ENCODE measurements at regions not wholly inside any gene's neighbourhood (a gene's known extent, or its start where the extent isn't known, plus 50 kb on each side); places are given as distances from the start of the nearest gene placed in this dataset.
"Not testable (repeated sequence)": the region's sequence is repeated elsewhere in the genome, so short reads cannot be mapped to it uniquely, and the experiment has no call there.

DNA sequence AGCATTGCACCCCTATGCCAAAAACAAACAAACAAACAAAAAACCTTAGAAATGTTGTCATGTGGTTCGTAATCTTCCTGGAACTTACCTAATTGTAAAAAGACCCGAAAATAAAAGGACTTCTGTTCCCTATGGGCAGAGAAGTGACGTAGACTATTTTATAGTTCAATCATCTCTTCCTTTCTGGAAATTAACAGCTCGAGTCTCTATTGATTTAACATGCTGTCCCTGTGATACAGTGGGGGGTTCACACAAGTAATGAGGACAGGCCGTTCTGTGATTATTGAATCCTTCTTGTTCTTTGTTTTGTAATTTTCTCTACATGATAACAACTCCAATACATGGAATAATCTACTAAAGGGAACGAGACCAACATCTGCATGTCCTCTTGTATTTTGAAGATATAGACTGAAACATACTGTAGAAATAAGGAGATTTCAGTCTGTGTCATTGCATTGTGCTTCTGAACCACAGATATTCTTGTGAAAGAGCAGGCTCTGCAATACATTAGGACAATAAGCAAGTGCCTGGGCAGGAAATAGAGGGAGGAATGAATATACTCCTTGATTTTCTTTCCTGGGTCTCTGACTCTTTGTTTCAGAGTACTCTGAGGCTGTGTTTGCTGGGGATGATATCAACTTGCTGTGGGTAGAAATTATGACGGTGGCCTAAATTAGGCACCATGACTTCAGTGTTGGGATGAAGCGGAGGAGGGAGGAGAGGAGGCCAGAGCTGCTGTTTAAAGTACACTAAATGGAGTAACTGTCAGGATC lies 65.7 kb upstream of the PPM1B start:
- H3K27ac ChIP-seq (ENCODE audit: low read depth in 1 of 3, low read length in 2 of 3) = no peak overlapping the region
- H3K4me3 ChIP-seq (ENCODE audit: low read depth in 1 of 3, low read length in 3 of 3) = no peak overlapping the region
- no peaks in the 10 kb centered on the region for H3K36me3 ChIP-seq (ENCODE audit: control insufficient read depth in 3 of 3, insufficient read depth in 2 of 3, low read depth in 1 of 3, low read length in 3 of 3)
- no peaks in the 10 kb centered on the region for H3K27me3 ChIP-seq (ENCODE audit: control insufficient read depth in 3 of 3, insufficient read depth in 3 of 3, low read length in 3 of 3)
- no peak for FAIRE-seq
- WGBS, 3 donors = 75 to 80% (median 78%) methylated on average over 8 of the region's 8 CpGs
- H3K4me1 ChIP-seq (ENCODE audit: control insufficient read depth in 3 of 3, insufficient read depth in 2 of 3, low read depth in 1 of 3, low read length in 2 of 3) = peaks cover 0 to 24% (median 0%) of the 10 kb centered on the region in 3 donors
- no peaks in the 10 kb centered on the region for H3K9me3 ChIP-seq (ENCODE audit: control insufficient read depth in 2 of 2, insufficient read depth in 1 of 2, low read depth in 1 of 2, low read length in 1 of 2)
- DNase-seq = no peak

DNA sequence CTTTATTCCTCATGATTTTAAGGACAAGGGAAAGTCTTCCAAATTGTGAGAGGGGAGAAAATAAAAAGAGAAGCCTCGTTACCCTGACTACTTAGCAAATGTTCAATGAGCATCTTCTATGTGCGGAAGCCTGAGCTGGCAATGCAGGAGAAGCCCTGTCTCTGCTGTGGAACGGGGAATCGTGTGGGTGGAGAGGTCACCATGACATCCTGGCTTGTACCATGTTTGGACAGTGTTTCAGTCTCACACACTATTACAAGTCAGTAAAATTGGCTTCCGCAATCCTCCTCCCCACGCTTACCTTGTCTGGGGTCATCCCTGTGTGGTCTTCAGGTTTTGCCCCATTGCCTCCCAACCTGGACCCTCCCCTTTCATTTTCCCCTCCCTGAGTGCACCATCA lies 65.0 kb upstream of the PPM1B start:
- DNase-seq (no peak), FAIRE-seq (no peak)
- no peaks in the 10 kb centered on the region for H3K9me3 ChIP-seq (ENCODE audit: control insufficient read depth in 2 of 2, insufficient read depth in 1 of 2, low read depth in 1 of 2, low read length in 1 of 2)
- no peaks in the 10 kb centered on the region for H3K36me3 ChIP-seq (ENCODE audit: control insufficient read depth in 3 of 3, insufficient read depth in 2 of 3, low read depth in 1 of 3, low read length in 3 of 3)
- H3K27ac ChIP-seq (ENCODE audit: low read depth in 1 of 3, low read length in 2 of 3) = no peak overlapping the region
- H3K27me3 ChIP-seq (ENCODE audit: control insufficient read depth in 3 of 3, insufficient read depth in 3 of 3, low read length in 3 of 3) = no peaks in the 10 kb centered on the region
- H3K4me3 ChIP-seq (ENCODE audit: low read depth in 1 of 3, low read length in 3 of 3) = no peak overlapping the region
- WGBS, 3 donors = 93 to 96% (median 95%) methylated on average over 6 of the region's 6 CpGs
- H3K4me1 ChIP-seq (ENCODE audit: control insufficient read depth in 3 of 3, insufficient read depth in 2 of 3, low read depth in 1 of 3, low read length in 2 of 3) = peaks cover 0 to 20% (median 0%) of the 10 kb centered on the region in 3 donors

DNA sequence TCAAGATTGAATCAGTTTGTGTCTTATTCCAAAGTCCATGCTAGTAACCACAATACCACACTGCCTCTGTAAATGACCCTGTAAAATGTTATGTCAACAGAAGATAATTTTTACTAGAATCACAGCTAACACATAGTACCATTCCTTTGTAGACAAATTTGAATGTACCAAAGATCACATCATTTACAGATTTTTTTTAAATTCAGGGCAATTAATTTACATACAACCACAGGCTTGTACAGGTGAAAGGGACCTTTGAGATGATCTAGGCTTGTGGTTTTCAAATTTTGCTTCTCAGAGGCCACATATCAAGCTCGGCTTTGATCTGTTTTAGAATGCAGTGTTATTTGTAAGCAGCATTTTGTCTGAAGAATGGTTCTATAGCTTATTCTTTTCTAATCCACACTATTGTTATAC lies 63.8 kb upstream of the PPM1B start:
- Histone ChIP-seq H3K4me1 (ENCODE audit: control insufficient read depth in 3 of 3, insufficient read depth in 2 of 3, low read depth in 1 of 3, low read length in 2 of 3) (peaks cover 0 to 17% (median 0%) of the 10 kb centered on the region in 3 donors), H3K27me3 (ENCODE audit: control insufficient read depth in 3 of 3, insufficient read depth in 3 of 3, low read length in 3 of 3) (no peaks in the 10 kb centered on the region), H3K9me3 (ENCODE audit: control insufficient read depth in 2 of 2, insufficient read depth in 1 of 2, low read depth in 1 of 2, low read length in 1 of 2) (no peaks in the 10 kb centered on the region), H3K4me3 (ENCODE audit: low read depth in 1 of 3, low read length in 3 of 3) (no peak overlapping the region), H3K36me3 (ENCODE audit: control insufficient read depth in 3 of 3, insufficient read depth in 2 of 3, low read depth in 1 of 3, low read length in 3 of 3) (no peaks in the 10 kb centered on the region), H3K27ac (ENCODE audit: low read depth in 1 of 3, low read length in 2 of 3) (no peak overlapping the region)
- peak; percentile 27 to 64 for DNase-seq
- FAIRE-seq = no peak
- 36 to 56% (median 42%) methylated on average over 1 of the region's 1 CpG for WGBS, 3 donors

DNA sequence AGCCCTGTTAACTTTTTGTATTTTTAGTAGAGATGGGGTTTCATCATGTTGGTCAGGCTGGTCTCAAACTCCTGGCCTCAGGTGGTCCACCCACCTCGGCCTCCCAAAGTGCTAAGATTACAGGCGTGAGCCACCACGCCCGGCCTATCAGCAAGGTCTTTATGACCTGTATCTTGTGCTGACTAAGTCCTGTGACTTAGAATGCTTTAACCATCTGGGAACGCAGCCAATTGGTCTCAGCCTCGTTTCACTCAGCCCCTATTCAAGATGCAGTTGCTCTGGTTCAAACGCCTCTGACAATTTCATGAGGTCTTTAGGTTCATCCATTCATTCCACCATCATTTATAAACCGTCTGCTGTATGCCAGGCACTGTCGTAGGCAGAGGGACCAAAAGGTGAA lies 62.2 kb upstream of the PPM1B start:
- H3K27me3 ChIP-seq (ENCODE audit: control insufficient read depth in 3 of 3, insufficient read depth in 3 of 3, low read length in 3 of 3); H3K4me1 ChIP-seq (ENCODE audit: control insufficient read depth in 3 of 3, insufficient read depth in 2 of 3, low read depth in 1 of 3, low read length in 2 of 3); H3K4me3 ChIP-seq (ENCODE audit: low read depth in 1 of 3, low read length in 3 of 3); H3K27ac ChIP-seq (ENCODE audit: low read depth in 1 of 3, low read length in 2 of 3); H3K9me3 ChIP-seq (ENCODE audit: control insufficient read depth in 2 of 2, insufficient read depth in 1 of 2, low read depth in 1 of 2, low read length in 1 of 2); FAIRE-seq; H3K36me3 ChIP-seq (ENCODE audit: control insufficient read depth in 3 of 3, insufficient read depth in 2 of 3, low read depth in 1 of 3, low read length in 3 of 3): not testable (repeated sequence)
- 43 to 76% (median 65%) methylated on average over 9 of the region's 9 CpGs for WGBS, 3 donors
- peak in 1 of 2 donors; percentile 63 for DNase-seq

DNA sequence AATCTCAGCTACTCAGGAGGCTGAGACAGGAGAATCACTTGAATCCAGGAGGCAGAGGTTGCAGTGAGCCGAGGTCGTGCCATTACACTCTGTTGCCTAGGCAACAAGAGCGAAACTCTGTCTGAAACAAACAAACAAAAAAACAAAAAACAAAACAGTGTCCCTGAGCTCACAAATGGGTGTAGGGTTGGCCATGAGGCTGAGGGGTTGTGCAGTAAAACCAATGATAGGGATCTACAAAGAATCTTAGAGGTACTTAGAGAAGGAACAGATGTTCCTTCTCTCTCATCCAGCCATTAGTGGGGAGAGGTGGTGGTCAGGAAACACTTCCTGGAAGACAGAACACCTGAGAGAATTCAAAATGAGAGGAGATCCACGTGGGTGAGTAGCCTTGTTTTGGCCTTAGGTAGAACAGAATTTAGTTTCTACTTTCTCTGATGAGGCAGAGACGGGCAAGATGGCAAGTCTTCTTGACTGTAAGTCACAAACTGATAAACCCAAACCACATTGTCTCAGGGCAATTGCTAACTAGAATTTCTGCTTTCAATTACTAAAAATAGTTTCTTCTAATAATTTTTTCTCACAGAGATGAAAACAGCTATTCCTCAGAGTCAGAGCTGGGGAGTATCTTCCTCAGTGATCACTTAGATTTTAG lies 61.5 kb upstream of the PPM1B start:
- Histone ChIP-seq H3K4me3 (ENCODE audit: low read depth in 1 of 3, low read length in 3 of 3) (no peak overlapping the region), H3K27me3 (ENCODE audit: control insufficient read depth in 3 of 3, insufficient read depth in 3 of 3, low read length in 3 of 3) (no peaks in the 10 kb centered on the region), H3K9me3 (ENCODE audit: control insufficient read depth in 2 of 2, insufficient read depth in 1 of 2, low read depth in 1 of 2, low read length in 1 of 2) (no peaks in the 10 kb centered on the region), H3K4me1 (ENCODE audit: control insufficient read depth in 3 of 3, insufficient read depth in 2 of 3, low read depth in 1 of 3, low read length in 2 of 3) (peaks cover 0 to 5% (median 0%) of the 10 kb centered on the region in 3 donors), H3K27ac (ENCODE audit: low read depth in 1 of 3, low read length in 2 of 3) (no peak overlapping the region), H3K36me3 (ENCODE audit: control insufficient read depth in 3 of 3, insufficient read depth in 2 of 3, low read depth in 1 of 3, low read length in 3 of 3) (no peaks in the 10 kb centered on the region)
- FAIRE-seq = no peak
- 62 to 74% (median 73%) methylated on average over 5 of the region's 5 CpGs for WGBS, 3 donors
- no peak for DNase-seq

DNA sequence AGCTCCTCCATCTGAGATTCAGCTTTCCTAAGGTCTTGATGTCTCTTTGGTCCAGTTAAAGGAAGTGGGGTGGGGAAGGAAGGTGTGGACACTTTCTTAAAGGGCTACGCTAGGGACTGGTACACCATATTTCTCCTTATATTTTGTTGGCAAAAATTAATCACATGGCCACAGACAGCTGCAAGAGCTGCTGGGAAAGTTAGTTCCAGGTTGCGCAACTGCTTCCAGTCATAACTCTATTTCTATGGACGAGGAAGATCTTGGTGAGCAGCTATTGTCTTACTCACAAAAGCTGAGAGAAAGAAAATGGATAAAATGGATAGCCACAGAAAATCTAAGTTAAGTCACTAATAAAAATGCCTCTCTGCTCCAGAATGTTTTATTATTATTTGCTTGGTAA lies 60.7 kb upstream of the PPM1B start:
- no peaks in the 10 kb centered on the region for H3K36me3 ChIP-seq (ENCODE audit: control insufficient read depth in 3 of 3, insufficient read depth in 2 of 3, low read depth in 1 of 3, low read length in 3 of 3)
- FAIRE-seq = no peak
- H3K4me1 ChIP-seq (ENCODE audit: control insufficient read depth in 3 of 3, insufficient read depth in 2 of 3, low read depth in 1 of 3, low read length in 2 of 3) = peaks cover 0 to 5% (median 0%) of the 10 kb centered on the region in 3 donors
- no peaks in the 10 kb centered on the region for H3K27me3 ChIP-seq (ENCODE audit: control insufficient read depth in 3 of 3, insufficient read depth in 3 of 3, low read length in 3 of 3)
- no peak overlapping the region for H3K4me3 ChIP-seq (ENCODE audit: low read depth in 1 of 3, low read length in 3 of 3)
- WGBS, 3 donors = 76 to 82% (median 82%) methylated on average over 3 of the region's 3 CpGs
- H3K9me3 ChIP-seq (ENCODE audit: control insufficient read depth in 2 of 2, insufficient read depth in 1 of 2, low read depth in 1 of 2, low read length in 1 of 2) = no peaks in the 10 kb centered on the region
- H3K27ac ChIP-seq (ENCODE audit: low read depth in 1 of 3, low read length in 2 of 3) = no peak overlapping the region
- DNase-seq = no peak

DNA sequence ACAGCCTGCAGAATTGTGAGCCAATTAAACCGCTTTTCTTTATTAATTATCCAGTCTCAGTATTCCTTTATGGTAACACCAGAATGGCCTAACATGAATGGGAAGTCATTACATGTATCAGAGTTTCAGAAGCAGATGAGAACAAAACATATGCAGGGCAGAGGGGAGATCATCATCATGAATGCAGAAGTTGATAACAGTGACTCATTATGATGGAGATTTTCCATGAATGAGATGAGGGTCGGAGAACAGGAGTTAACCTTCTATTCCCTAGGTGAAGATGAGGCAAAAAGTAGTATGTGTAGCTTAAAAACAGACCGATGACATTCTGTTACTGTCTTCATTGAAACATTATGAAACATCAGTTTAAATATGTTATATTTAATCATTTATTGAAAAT lies 59.5 kb upstream of the PPM1B start:
- no peaks in the 10 kb centered on the region for H3K27me3 ChIP-seq (ENCODE audit: control insufficient read depth in 3 of 3, insufficient read depth in 3 of 3, low read length in 3 of 3)
- no peak for FAIRE-seq

DNA sequence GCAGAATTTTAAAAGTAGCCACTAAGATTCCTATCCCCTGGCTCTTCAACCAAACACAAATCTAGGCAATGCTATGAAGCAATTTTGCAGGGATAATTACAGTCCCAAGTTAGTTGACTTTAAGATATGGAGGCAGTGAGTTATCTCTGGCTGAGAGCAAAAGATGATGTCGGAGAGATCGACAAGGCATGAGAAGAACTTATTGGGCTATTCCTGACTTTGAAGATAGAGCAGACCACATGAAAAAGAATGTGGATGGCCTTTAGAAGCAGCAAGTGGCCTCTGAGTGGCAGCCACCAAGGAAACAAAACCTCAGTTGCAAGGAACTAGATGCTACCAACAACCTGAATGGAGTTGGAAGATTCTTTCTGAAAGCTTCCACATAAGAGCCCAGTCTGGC lies 58.2 kb upstream of the PPM1B start:
- H3K27ac ChIP-seq (ENCODE audit: low read depth in 1 of 3, low read length in 2 of 3) = no peak overlapping the region
- H3K4me1 ChIP-seq (ENCODE audit: control insufficient read depth in 3 of 3, insufficient read depth in 2 of 3, low read depth in 1 of 3, low read length in 2 of 3) = no peaks in the 10 kb centered on the region
- no peak overlapping the region for H3K4me3 ChIP-seq (ENCODE audit: low read depth in 1 of 3, low read length in 3 of 3)
- no peaks in the 10 kb centered on the region for H3K36me3 ChIP-seq (ENCODE audit: control insufficient read depth in 3 of 3, insufficient read depth in 2 of 3, low read depth in 1 of 3, low read length in 3 of 3)
- 14 to 57% (median 20%) methylated on average over 2 of the region's 2 CpGs for WGBS, 3 donors
- no peak for FAIRE-seq
- no peaks in the 10 kb centered on the region for H3K9me3 ChIP-seq (ENCODE audit: control insufficient read depth in 2 of 2, insufficient read depth in 1 of 2, low read depth in 1 of 2, low read length in 1 of 2)
- DNase-seq = no peak
- H3K27me3 ChIP-seq (ENCODE audit: control insufficient read depth in 3 of 3, insufficient read depth in 3 of 3, low read length in 3 of 3) = no peaks in the 10 kb centered on the region

More for the DNA sequence above, 59.5 kb upstream of the PPM1B start:
- Histone ChIP-seq H3K27ac (ENCODE audit: low read depth in 1 of 3, low read length in 2 of 3) (no peak overlapping the region), H3K4me3 (ENCODE audit: low read depth in 1 of 3, low read length in 3 of 3) (no peak overlapping the region), H3K36me3 (ENCODE audit: control insufficient read depth in 3 of 3, insufficient read depth in 2 of 3, low read depth in 1 of 3, low read length in 3 of 3) (no peaks in the 10 kb centered on the region), H3K9me3 (ENCODE audit: control insufficient read depth in 2 of 2, insufficient read depth in 1 of 2, low read depth in 1 of 2, low read length in 1 of 2) (no peaks in the 10 kb centered on the region), H3K4me1 (ENCODE audit: control insufficient read depth in 3 of 3, insufficient read depth in 2 of 3, low read depth in 1 of 3, low read length in 2 of 3) (peaks cover 0 to 5% (median 0%) of the 10 kb centered on the region in 3 donors)
- no peak for DNase-seq
- 84 to 87% (median 86%) methylated on average over 3 of the region's 3 CpGs for WGBS, 3 donors

Measured in small intestine (tissue), 7 donors.